NCI-H2196 treated with DMSO at 0.1 percent for 48 hours (cell line): ENCODE measurements at regions not wholly inside any gene's neighbourhood (a gene's known extent, or its start where the extent isn't known, plus 50 kb on each side); places are given as distances from the start of the nearest gene placed in this dataset.

Source experiments
- DNase-seq: peaks from one replicate; lab custom pipeline; 2025; ENCODE audit not compliant: unreplicated experiment; lab: John Stamatoyannopoulos, UW

DNA sequence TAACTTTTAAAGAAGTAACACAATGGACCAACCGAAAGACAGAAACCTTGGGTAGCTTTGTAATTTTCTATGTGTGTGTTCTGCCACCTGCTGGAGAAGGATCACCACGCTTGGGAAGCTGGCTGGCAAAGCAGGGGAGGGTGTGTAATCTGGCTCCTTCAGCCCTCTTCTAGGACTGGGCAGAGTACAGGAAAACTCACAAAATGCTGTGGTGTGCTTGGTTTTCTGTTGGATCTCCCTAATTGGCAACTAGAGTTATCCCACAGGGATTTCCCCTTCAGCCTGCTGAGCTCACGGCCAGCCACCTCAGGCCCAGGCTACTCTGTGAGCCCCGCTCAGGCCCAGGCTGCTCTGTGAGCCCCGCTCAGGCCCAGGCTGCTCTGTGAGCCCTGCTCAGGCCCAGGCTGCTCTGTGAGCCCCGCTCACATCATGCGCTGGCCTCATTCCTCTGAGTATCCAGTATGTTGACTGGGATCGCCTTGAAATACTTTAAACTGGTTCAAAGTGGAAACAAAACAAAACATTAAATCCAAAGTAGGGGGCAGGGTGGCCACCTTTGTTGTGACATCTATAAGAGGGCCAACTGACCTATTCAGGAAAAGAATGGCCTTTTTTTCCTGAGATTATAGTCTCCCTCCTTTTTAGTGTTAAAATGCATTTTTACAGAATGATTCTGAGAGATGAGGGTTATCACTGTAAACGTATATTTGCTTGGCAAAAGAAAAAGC is 52.0 kb upstream of the RNU6-8 start:
- DNase-seq: peak; percentile 58

- DNase-seq: no peak
Measured at GRCh38 chr14:32255789-32256188, 52.7 kb upstream of the RNU6-8 start.

DNA sequence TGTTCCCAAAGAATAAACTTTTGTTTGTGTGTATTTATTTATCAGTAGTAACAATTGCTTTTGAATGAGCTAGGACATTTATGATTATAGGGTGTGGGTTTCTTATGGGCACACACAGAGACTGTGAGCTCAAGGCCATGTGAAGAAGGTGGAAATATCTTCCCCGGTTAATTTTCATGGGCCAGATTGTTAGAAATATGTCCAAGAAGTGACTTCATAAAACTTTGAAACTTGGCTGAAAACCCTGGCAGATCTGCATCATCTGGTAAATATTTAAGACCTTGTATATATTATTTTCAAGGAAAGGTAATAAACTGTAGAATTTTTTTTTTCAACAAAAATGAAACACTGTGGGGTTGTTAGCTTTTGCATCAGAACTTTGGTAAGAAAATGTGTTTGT is 53.5 kb upstream of the RNU6-8 start:
- no peak for DNase-seq

GRCh38 chr14:32258336-32258993 is 55.4 kb upstream of the RNU6-8 start:
- no peak for DNase-seq

GRCh38 chr14:32259368-32260013 is 56.4 kb upstream of the RNU6-8 start:
- peak; percentile 29 for DNase-seq

DNA sequence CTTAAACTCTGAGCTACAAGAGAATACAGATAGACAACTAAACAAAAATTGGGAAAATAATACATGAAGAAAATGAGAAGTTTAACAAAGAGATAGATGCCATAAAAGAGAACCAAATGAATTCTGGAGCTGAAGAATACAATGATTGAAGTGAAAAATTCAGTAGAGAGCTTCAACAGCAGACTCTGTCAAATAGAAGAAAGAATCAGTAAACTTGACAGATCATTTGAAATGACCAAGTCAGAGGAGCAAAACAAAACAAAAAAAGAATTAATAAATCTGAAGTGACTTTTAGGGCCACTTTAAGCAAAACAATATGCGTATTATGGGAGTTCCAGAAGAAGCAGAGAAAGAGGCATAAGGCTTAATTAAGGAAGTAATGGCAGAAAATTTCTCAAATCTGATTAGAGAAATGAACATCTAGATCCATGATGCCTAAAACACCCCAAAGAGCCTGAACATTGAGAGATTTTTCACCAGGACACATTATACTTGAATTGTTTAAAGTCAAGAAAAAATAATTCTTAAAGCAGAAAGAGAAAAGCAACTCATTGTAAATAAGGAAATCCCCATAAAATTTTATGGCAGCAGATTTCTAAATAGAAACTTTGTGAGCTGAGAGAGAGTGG is 61.0 kb upstream of the RNU6-8 start:
- no peak for DNase-seq

- no peak for DNase-seq
Measured at GRCh38 chr14:32265584-32265983, 62.5 kb upstream of the RNU6-8 start.

DNA sequence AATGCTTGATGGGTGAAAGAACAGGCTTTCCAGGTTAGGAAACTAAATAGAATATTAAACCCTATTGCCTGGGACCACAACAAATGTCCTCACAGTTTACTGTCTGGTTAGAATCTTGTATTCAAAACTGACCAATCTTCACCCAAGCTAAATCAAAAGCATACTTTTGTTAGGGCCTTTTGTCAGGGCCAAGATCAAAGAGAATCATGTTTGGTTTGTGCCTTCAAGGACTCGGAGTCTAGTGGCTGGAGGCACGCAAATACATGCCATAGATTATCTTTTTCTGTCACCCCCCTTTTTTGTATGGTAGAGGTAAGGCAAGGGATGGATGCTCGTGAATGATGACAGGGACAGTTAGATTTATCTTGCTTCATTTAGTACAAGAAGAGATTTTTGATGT is 51.1 kb upstream of the AKAP6 start:
- DNase-seq: no peak
